Endodermal cell (in vitro differentiated cells): ENCODE measurements at regions not wholly inside any gene's neighbourhood (a gene's known extent, or its start where the extent isn't known, plus 50 kb on each side); places are given as distances from the start of the nearest gene placed in this dataset.
"Not testable (repeated sequence)": the region's sequence is repeated elsewhere in the genome, so short reads cannot be mapped to it uniquely, and the experiment has no call there.

Experiments used
- DNase-seq: peaks from one replicate; pipeline ENCODE4 v3.0.0-alpha.2; 2017
- H3K27ac ChIP-seq: 2 replicates; pipeline ENCODE4 v1.5.1; 2013; ENCODE audit warnings: mild to moderate bottlenecking, low read depth, low read length, moderate library complexity
- H3K27me3 ChIP-seq: 2 replicates; pipeline ENCODE4 v1.6.1; 2013; ENCODE audit warnings: mild to moderate bottlenecking, low read length, moderate library complexity; ENCODE audit not compliant: insufficient read depth, control insufficient read depth, poor library complexity, severe bottlenecking
- H3K36me3 ChIP-seq: 2 replicates; pipeline ENCODE4 v1.7.0; 2013; ENCODE audit warnings: mild to moderate bottlenecking, low read length, moderate library complexity; ENCODE audit not compliant: control insufficient read depth, insufficient read depth
- H3K4me1 ChIP-seq: one replicate; pipeline ENCODE4 v1.7.0; 2013; ENCODE audit warnings: low read length; ENCODE audit not compliant: control insufficient read depth, insufficient read depth
- H3K4me3 ChIP-seq: 2 replicates; pipeline ENCODE4 v1.5.1; 2013; ENCODE audit warnings: mild to moderate bottlenecking, low read length, moderate library complexity
- H3K9ac ChIP-seq: 2 replicates; pipeline ENCODE4 v1.6.1; 2013; ENCODE audit warnings: mild to moderate bottlenecking, low read length, moderate library complexity; ENCODE audit not compliant: poor library complexity, severe bottlenecking; ENCODE audit errors: extremely low read depth
- H3K9me3 ChIP-seq: 2 replicates; pipeline ENCODE4 v1.6.1; 2013; ENCODE audit warnings: mild to moderate bottlenecking, low read length, moderate library complexity; ENCODE audit not compliant: control insufficient read depth
- H3K27ac Mint-ChIP-seq: 2 replicates; pipeline ENCODE4 v1.8.0; 2020; ENCODE audit warnings: mixed read lengths
- H3K27me3 Mint-ChIP-seq: 2 replicates; pipeline ENCODE4 v1.8.0; 2021; ENCODE audit warnings: mild to moderate bottlenecking, mixed read lengths; ENCODE audit not compliant: insufficient read depth
- H3K36me3 Mint-ChIP-seq: 2 replicates; pipeline ENCODE4 v1.8.0; 2020; ENCODE audit warnings: low read depth, mixed read lengths
- H3K4me1 Mint-ChIP-seq: 2 replicates; pipeline ENCODE4 v1.8.0; 2020; ENCODE audit warnings: mixed read lengths
- H3K4me3 Mint-ChIP-seq: 2 replicates; pipeline ENCODE4 v1.8.0; 2020; ENCODE audit warnings: mild to moderate bottlenecking, moderate library complexity, mixed read lengths
- H3K9me3 Mint-ChIP-seq: 2 replicates; pipeline ENCODE4 v1.8.0; 2020; ENCODE audit warnings: mild to moderate bottlenecking, mixed read lengths
- CTCF ChIP-seq: fragments of 200-600 bp; sonication (generic); conservative IDR thresholded peaks from 2 replicates; pipeline ENCODE4 v1.5.0; 2021; ENCODE audit warnings: antibody characterized with exemption, mild to moderate bottlenecking
- WGBS, 2 experiments: methylation state at CpG; one replicate each; pipeline versions ENCODE4 v1.1.5 to v1.1.7; 2013; ENCODE audit warnings: missing lambda C conversion rate in 2 of 2, mixed read lengths in 1 of 2; ENCODE audit not compliant: insufficient coverage in 1 of 2, insufficient read length in 1 of 2; 5-methylcytosine and 5-hydroxymethylcytosine counted together

DNA sequence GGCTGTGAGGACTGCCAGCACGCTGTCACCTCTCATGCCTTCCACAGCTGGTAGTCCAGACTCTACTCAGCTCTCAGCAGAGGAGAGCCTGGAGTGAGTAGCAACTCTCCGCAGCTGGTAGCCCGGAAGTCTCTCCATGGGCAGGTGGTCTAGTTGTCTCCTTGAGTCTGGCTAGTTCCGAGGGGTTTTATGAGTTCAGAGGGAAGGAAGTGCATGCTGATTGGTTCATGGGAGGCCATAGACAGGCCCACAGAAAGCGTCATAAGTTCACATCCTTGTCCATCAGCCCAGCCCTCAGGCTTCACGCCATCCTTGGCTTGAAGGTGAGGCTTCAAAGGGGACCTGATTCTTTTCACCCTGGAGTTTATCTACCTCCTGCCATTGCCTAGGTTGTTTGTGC lies 2662.4 kb upstream of the PCDH20 start:
- no peaks in the 10 kb centered on the region for H3K27me3 Mint-ChIP-seq
- WGBS, 2 experiments, result 92% methylated on average over 4 to 6 of the region's 6 CpGs
- Histone ChIP-seq H3K9ac (no peak overlapping the region), H3K27me3 (no peaks in the 10 kb centered on the region), H3K9me3 (no peaks in the 10 kb centered on the region), H3K36me3 (no peaks in the 10 kb centered on the region), H3K4me3 (no peak overlapping the region), H3K4me1 (no peaks in the 10 kb centered on the region), H3K27ac (no peak overlapping the region)
- H3K9me3 Mint-ChIP-seq, result peaks cover 9% of the 10 kb centered on the region
- no peak for TF ChIP-seq CTCF
- peaks cover 2% of the 10 kb centered on the region for H3K36me3 Mint-ChIP-seq
- H3K4me1 Mint-ChIP-seq, result no peaks in the 10 kb centered on the region
- H3K4me3 Mint-ChIP-seq, result no peak overlapping the region
- no peak overlapping the region for H3K27ac Mint-ChIP-seq
- no peak for DNase-seq

GRCh38 chr13:64077132-64077835 lies 2661.6 kb upstream of the PCDH20 start:
- not testable (repeated sequence) for H3K27me3 Mint-ChIP-seq, H3K36me3 ChIP-seq, H3K9me3 ChIP-seq, H3K4me1 Mint-ChIP-seq, DNase-seq, H3K9me3 Mint-ChIP-seq, H3K36me3 Mint-ChIP-seq, H3K4me3 Mint-ChIP-seq, H3K27ac ChIP-seq, H3K4me1 ChIP-seq, H3K9ac ChIP-seq, H3K4me3 ChIP-seq, H3K27ac Mint-ChIP-seq, H3K27me3 ChIP-seq
- 92 to 98% methylated on average over 10 to 34 of the region's 36 CpGs for WGBS, 2 experiments

GRCh38 chr13:64075543-64076271 lies 2660.1 kb upstream of the PCDH20 start:
- DNase-seq, result no peak
- no peaks in the 10 kb centered on the region for H3K27me3 Mint-ChIP-seq
- H3K36me3 Mint-ChIP-seq, result peaks cover 2% of the 10 kb centered on the region
- Histone ChIP-seq H3K36me3 (no peaks in the 10 kb centered on the region), H3K4me1 (no peaks in the 10 kb centered on the region), H3K27ac (no peak overlapping the region), H3K9ac (no peak overlapping the region), H3K27me3 (no peaks in the 10 kb centered on the region), H3K4me3 (no peak overlapping the region), H3K9me3 (no peaks in the 10 kb centered on the region)
- H3K4me1 Mint-ChIP-seq, result no peaks in the 10 kb centered on the region
- 91% methylated on average over 9 to 14 of the region's 14 CpGs for WGBS, 2 experiments
- H3K4me3 Mint-ChIP-seq, result no peak overlapping the region
- no peak overlapping the region for H3K27ac Mint-ChIP-seq
- H3K9me3 Mint-ChIP-seq, result peaks cover 9% of the 10 kb centered on the region
- no peak for TF ChIP-seq CTCF
